K562 (cell line): ENCODE measurements at regions not wholly inside any gene's neighbourhood (a gene's known extent, or its start where the extent isn't known, plus 50 kb on each side); places are given as distances from the start of the nearest gene placed in this dataset.

Experiments
- ATAC-seq: fragments of 200-7000 bp; cut with Tn5 transposase; 3 replicates; pipeline ENCODE4 v1.9.1; 2020; ENCODE audit warnings: moderate library complexity
- BruUV-seq: library from RNA; stranded (reverse); fragments of 400-500 nt; replicated peaks from 2 replicates; lab custom pipeline; 2021; lab: Mats Ljungman, UMichigan
- CTCF ChIA-PET: fragments of 300-600 bp; formaldehyde crosslinking; extraction: SDS; loops from one replicate; lab custom pipeline; 2021; ENCODE audit warnings: low intra/inter-chr PET ratio; lab: Yijun Ruan, JAX
- POLR2A ChIA-PET: fragments of 300-600, 350-650 bp; sonication (Branson Sonifier 250); formaldehyde crosslinking; extraction: SDS; loops from one replicate; lab custom pipeline; 2021; ENCODE audit warnings: antibody characterized with exemption, inconsistent platforms; lab: Yijun Ruan, JAX
- DNase-seq, 4 experiments: peaks; one replicate each; pipeline versions ENCODE4 v3.0.0 to v3.0.0-alpha.2; 2011 to 2018; ENCODE audit warnings: low spot score in 3 of 4, mixed read lengths in 3 of 4; ENCODE audit errors: extremely low read depth in 1 of 4
- FAIRE-seq: peaks from 2 replicates; lab custom pipeline; 2011; peaks lifted over from hg19 to GRCh38; lab: Jason Lieb, UNC
- H2AFZ ChIP-seq: 2 replicates; pipeline ENCODE4 v1.6.0; 2011; ENCODE audit warnings: low read depth, low read length, control low read depth, inconsistent platforms
- H3K27ac ChIP-seq: fragments of 200-600 bp; 3 replicates; pipeline ENCODE4 v1.8.0; 2011; ENCODE audit warnings: low read depth, mild to moderate bottlenecking, control low read depth, inconsistent platforms, low read length, moderate library complexity, mixed read lengths; ENCODE audit errors: extremely low read depth
- H3K27me3 ChIP-seq, 2 experiments: fragments of 300-600 bp in 1 of 2; 2 replicates in 1 of 2; 3 replicates in 1 of 2; pipeline versions ENCODE4 v1.6.0 to v1.8.0; 2011; ENCODE audit warnings: inconsistent platforms in 2 of 2, low read length in 2 of 2, mild to moderate bottlenecking in 1 of 2, mixed read lengths in 1 of 2, moderate library complexity in 1 of 2; ENCODE audit not compliant: control insufficient read depth in 2 of 2, insufficient read depth in 2 of 2
- H3K36me3 ChIP-seq: fragments of 300-600 bp; 3 replicates; pipeline ENCODE4 v1.8.0; 2011; ENCODE audit warnings: mild to moderate bottlenecking, low read length, inconsistent platforms; ENCODE audit not compliant: control insufficient read depth, insufficient read depth
- H3K4me1 ChIP-seq, 2 experiments: fragments of 200-600 bp in 1 of 2; replicated peaks in 1 of 2; 2 replicates in 1 of 2; 3 replicates in 1 of 2; pipeline versions ENCODE4 v1.5.1 to v1.8.0; 2011; ENCODE audit warnings: inconsistent platforms in 2 of 2, low read length in 2 of 2, mild to moderate bottlenecking in 1 of 2, mixed read lengths in 1 of 2, moderate library complexity in 1 of 2; ENCODE audit not compliant: control insufficient read depth in 2 of 2, insufficient read depth in 2 of 2
- H3K4me2 ChIP-seq: 2 replicates; pipeline ENCODE4 v1.6.1; 2011; ENCODE audit warnings: low read length, control low read depth, inconsistent platforms, mixed read lengths; ENCODE audit not compliant: insufficient read depth
- H3K4me3 ChIP-seq: fragments of 200-600 bp; sonication (generic), shearing (Covaris generic); 2 replicates; pipeline ENCODE4 v1.5.1; 2016; ENCODE audit warnings: control low read depth, inconsistent platforms
- H3K79me2 ChIP-seq: fragments of 200-600 bp; 3 replicates; pipeline ENCODE4 v1.8.0; 2011; ENCODE audit warnings: low read length, inconsistent platforms; ENCODE audit not compliant: control insufficient read depth, insufficient read depth
- H3K9ac ChIP-seq, 2 experiments: 2 replicates each; pipeline versions ENCODE4 v1.6.0 to v1.6.1; 2011; ENCODE audit warnings: low read depth in 2 of 2, low read length in 2 of 2, control low read depth in 1 of 2, inconsistent platforms in 1 of 2, mild to moderate bottlenecking in 1 of 2, mixed read lengths in 1 of 2; ENCODE audit not compliant: insufficient read depth in 1 of 2
- H3K9me1 ChIP-seq: one replicate; pipeline ENCODE4 v1.6.0; 2011; ENCODE audit warnings: inconsistent platforms, mild to moderate bottlenecking, low read length, moderate library complexity; ENCODE audit not compliant: control insufficient read depth, insufficient read depth
- H3K9me3 ChIP-seq: replicated peaks from 2 replicates; pipeline ENCODE4 v1.5.1; 2011; ENCODE audit warnings: low read depth, low read length, inconsistent platforms; ENCODE audit not compliant: control insufficient read depth, insufficient read depth
- H4K20me1 ChIP-seq: replicated peaks from 2 replicates; pipeline ENCODE4 v1.6.1; 2011; ENCODE audit warnings: low read length, inconsistent platforms, mixed read lengths; ENCODE audit not compliant: control insufficient read depth, insufficient read depth
- ATF4 ChIP-seq: fragments of 450-650 bp; formaldehyde crosslinking; IDR thresholded peaks from 2 replicates; pipeline ENCODE4 v1.4.0; 2022; ENCODE audit warnings: mild to moderate bottlenecking, moderate library complexity
- GABPB2 ChIP-seq: fragments of 250-450 bp; sonication (Bioruptor Pico); conservative IDR thresholded peaks from 2 replicates; pipeline ENCODE4 v1.5.1; 2021; ENCODE audit warnings: mild to moderate bottlenecking
- GATAD2B ChIP-seq: fragments of 450-650 bp; IDR thresholded peaks from 2 replicates; pipeline ENCODE4 v1.6.1; 2017; ENCODE audit warnings: mild to moderate bottlenecking, borderline replicate concordance
- HEY1 ChIP-seq: fragments of 250-450 bp; sonication (Bioruptor Pico); IDR thresholded peaks from 2 replicates; pipeline ENCODE4 v1.5.0; 2020; ENCODE audit warnings: mild to moderate bottlenecking, moderate library complexity, borderline replicate concordance
- PATZ1 ChIP-seq: fragments of 250-450 bp; sonication (Bioruptor Pico); IDR thresholded peaks from 2 replicates; pipeline ENCODE4 v1.5.0; 2020; ENCODE audit warnings: mild to moderate bottlenecking, borderline replicate concordance
- RBM22 ChIP-seq: fragments of 200-400 bp; formaldehyde crosslinking; IDR thresholded peaks from 2 replicates; pipeline ENCODE4 v1.6.1; 2018; ENCODE audit warnings: low read length, low read depth; ENCODE audit not compliant: poor library complexity, severe bottlenecking
- RUNX1 ChIP-seq: sonication (generic); IDR thresholded peaks from 2 replicates; pipeline ENCODE4 v1.6.1; 2016; ENCODE audit warnings: antibody characterized with exemption, low read depth
- SOX6 ChIP-seq: fragments of 450-650 bp; IDR thresholded peaks from 2 replicates; pipeline ENCODE4 v1.6.1; 2014; ENCODE audit warnings: mild to moderate bottlenecking
- TGIF2 ChIP-seq: sonication (generic); formaldehyde crosslinking; IDR thresholded peaks from 2 replicates; pipeline ENCODE4 v1.8.1; 2022; ENCODE audit warnings: mild to moderate bottlenecking, missing genetic modification reagents, moderate library complexity
- ZFPM2 ChIP-seq: fragments of 250-450 bp; sonication (Bioruptor Pico); IDR thresholded peaks from 2 replicates; pipeline ENCODE4 v1.5.1; 2022; ENCODE audit warnings: mild to moderate bottlenecking
- ZNF174 ChIP-seq: fragments of 250-450 bp; sonication (Bioruptor Pico); IDR thresholded peaks from 2 replicates; pipeline ENCODE4 v1.4.0; 2020; ENCODE audit warnings: mild to moderate bottlenecking
- WGBS: fragments of 100-300 bp; shearing (Covaris generic); methylation state at CpG from one replicate; pipeline ENCODE4 v1.1.6; 2016; ENCODE audit warnings: low coverage, mixed read lengths; ENCODE audit not compliant: insufficient coverage; ENCODE audit errors: missing lambda C conversion rate; 5-methylcytosine and 5-hydroxymethylcytosine counted together
- in situ Hi-C: fragments of 300-500 bp; cut with MboI; formaldehyde crosslinking; loops from 4 replicates; pipeline ENCODE4 v1.15.0; 2018; ENCODE audit warnings: inconsistent platforms, mixed read lengths
- intact Hi-C: fragments of 100-400 bp; cut with micrococcal nuclease; formaldehyde crosslinking; loops from 2 replicates; pipeline ENCODE4 v1.14.2; 2022
- TF ChIP-seq, protein P1 (sequence below): IDR thresholded peaks from 2 replicates; pipeline ENCODE4 v1.6.1; 2011; ENCODE audit not compliant: insufficient read length; ENCODE audit errors: extremely low read depth
- TF ChIP-seq, protein P2 (sequence below): fragments of 450-650 bp; IDR thresholded peaks from 2 replicates; pipeline ENCODE4 v1.6.1; 2016; ENCODE audit warnings: antibody characterized with exemption
- TF ChIP-seq, protein P3 (sequence below): sonication (generic); formaldehyde crosslinking; IDR thresholded peaks from 2 replicates; pipeline ENCODE4 v1.9.0; 2022; ENCODE audit warnings: mild to moderate bottlenecking, missing genetic modification reagents

DNA sequence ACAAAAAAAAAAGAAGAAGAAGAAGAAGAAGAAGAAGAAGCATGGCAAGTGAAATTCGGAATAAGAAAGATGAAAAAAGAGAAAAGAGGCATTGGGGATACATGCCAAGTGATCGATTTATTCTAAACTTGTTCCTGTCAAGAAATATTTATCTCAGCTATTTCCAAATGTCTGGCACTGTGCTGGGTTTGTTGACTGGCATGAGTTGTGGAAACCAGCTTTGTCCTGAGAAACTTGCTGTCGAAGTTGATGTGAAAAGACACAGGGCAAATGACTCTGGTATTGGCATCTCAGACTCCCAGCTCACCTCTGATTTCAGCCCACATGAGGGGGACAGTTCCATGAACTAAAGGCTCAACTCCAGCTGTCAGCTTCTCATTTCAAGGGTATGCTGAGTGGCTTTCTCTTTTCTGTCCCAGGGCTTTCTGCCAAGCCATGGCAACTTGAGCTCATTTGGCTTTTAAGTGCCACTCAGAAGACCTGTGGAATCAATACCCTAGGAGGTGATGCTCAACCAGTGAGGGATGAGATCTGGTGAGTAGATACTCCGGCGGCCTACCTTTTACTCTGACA is 253.3 kb upstream of the JAG1 start (continued):
- TF ChIP-seq, protein P1, sequence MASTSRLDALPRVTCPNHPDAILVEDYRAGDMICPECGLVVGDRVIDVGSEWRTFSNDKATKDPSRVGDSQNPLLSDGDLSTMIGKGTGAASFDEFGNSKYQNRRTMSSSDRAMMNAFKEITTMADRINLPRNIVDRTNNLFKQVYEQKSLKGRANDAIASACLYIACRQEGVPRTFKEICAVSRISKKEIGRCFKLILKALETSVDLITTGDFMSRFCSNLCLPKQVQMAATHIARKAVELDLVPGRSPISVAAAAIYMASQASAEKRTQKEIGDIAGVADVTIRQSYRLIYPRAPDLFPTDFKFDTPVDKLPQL: no peak
- no peak for TF ChIP-seq RUNX1
- TF ChIP-seq, all 486 proteins: peak for 0

DNA sequence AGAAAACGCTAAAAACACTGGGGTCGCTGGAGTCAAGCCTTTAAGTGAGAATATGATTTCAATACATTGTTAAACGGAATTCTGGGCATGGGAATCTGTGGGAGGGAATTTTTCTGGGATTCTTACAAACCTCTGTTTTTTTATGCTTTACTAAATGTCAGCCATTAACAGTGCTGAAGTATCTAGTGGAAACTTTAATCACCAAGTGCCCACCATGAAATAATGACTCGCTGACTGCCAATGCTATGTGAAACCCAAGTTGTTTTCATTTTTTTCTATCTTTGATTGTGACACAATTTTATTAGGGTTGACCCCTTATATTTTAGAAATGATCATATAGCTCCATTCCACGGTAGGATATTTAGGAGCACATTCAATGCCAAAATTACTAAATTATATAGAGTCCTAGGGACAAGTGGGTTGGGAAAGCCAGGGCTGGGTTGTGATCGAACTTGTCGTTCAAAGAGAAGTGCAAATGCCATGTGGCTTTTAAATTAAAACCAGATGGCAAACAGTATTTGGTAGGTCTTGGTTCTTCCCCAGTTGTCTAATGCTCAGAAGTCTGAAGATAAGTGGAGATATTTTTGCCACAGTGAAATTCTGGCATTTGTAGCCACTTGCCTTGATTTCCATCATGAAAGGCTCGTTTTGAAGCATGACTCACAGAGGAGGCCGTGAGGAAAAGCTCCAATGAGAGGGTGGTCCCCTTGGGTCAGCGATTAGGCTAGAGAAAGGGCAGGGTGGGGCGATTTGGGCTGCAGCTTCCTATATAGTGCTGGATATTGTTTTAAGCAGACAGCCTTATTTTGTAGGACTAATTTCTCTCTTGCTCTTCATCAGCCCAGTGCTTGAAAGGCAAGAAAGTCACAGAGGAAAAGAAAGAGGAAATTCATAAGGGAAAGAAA is 254.4 kb upstream of the JAG1 start:
- Histone ChIP-seq H3K4me1 (no peaks in the 10 kb centered on the region), H3K27me3 (no peaks in the 10 kb centered on the region), H3K4me3 (no peak overlapping the region), H4K20me1 (no peaks in the 10 kb centered on the region), H3K79me2 (no peaks in the 10 kb centered on the region), H3K9me1 (no peaks in the 10 kb centered on the region), H3K27ac (no peak overlapping the region), H2AFZ (no peak overlapping the region), H3K9me3 (no peaks in the 10 kb centered on the region), H3K36me3 (no peaks in the 10 kb centered on the region), H3K4me2 (no peak overlapping the region), H3K9ac (no peak overlapping the region)
- intact Hi-C loops: no loop called here
- ChIA-PET CTCF (no interaction called here), POLR2A (no interaction called here)
- no peak for FAIRE-seq
- BruUV-seq: no TSS peak
- DNase-seq: no peak
- no peak for ATAC-seq
- in situ Hi-C loops: no loop called here
- 0% methylated on average over 11 of the region's 11 CpGs for WGBS
- TF ChIP-seq ATF4 (CRISPR knock-in tag): no peak
- TF ChIP-seq GATAD2B: no peak
- no peak for TF ChIP-seq ZFPM2 (CRISPR knock-in tag)
- TF ChIP-seq, protein P2, sequence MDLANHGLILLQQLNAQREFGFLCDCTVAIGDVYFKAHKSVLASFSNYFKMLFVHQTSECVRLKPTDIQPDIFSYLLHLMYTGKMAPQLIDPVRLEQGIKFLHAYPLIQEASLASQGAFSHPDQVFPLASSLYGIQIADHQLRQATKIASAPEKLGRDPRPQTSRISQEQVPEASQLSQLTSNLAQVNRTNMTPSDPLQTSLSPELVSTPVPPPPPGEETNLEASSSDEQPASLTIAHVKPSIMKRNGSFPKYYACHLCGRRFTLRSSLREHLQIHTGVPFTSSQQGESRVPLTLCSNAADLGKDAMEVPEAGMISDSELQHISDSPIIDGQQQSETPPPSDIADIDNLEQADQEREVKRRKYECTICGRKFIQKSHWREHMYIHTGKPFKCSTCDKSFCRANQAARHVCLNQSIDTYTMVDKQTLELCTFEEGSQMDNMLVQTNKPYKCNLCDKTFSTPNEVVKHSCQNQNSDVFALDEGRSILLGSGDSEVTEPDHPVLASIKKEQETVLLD: no peak
- TF ChIP-seq, protein P3, sequence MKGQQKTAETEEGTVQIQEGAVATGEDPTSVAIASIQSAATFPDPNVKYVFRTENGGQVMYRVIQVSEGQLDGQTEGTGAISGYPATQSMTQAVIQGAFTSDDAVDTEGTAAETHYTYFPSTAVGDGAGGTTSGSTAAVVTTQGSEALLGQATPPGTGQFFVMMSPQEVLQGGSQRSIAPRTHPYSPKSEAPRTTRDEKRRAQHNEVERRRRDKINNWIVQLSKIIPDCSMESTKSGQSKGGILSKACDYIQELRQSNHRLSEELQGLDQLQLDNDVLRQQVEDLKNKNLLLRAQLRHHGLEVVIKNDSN (CRISPR knock-in tag): no peak
- no peak for TF ChIP-seq TGIF2
- no peak for TF ChIP-seq HEY1
- TF ChIP-seq PATZ1 (CRISPR knock-in tag): no peak
- TF ChIP-seq ZNF174 (CRISPR knock-in tag): no peak
- no peak for TF ChIP-seq RBM22
- TF ChIP-seq GABPB2: no peak
- no peak for TF ChIP-seq SOX6
